Caco-2 (cell line): ENCODE measurements at regions not wholly inside any gene's neighbourhood (a gene's known extent, or its start where the extent isn't known, plus 50 kb on each side); places are given as distances from the start of the nearest gene placed in this dataset.

Source experiments
- BruUV-seq: library from RNA; stranded (reverse); fragments of 400-500 nt; replicated peaks from 2 replicates; lab custom pipeline; 2021; lab: Mats Ljungman, UMichigan
- CTCF ChIA-PET: fragments of 300-600 bp; sonication (Branson Sonifier 250); formaldehyde crosslinking; loops from one replicate; lab custom pipeline; 2022; ENCODE audit warnings: antibody characterized with exemption; lab: Charles Lee
- POLR2A ChIA-PET: fragments of 300-600 bp; sonication (Branson Sonifier 250); formaldehyde crosslinking; loops from one replicate; lab custom pipeline; 2022; ENCODE audit warnings: antibody characterized with exemption; lab: Charles Lee
- DNase-seq, 2 experiments: peaks; one replicate each; pipeline versions ENCODE4 v3.0.0 to v3.0.0-alpha.2; 2020 to 2022
- H3K27me3 ChIP-seq: replicated peaks from 2 replicates; pipeline ENCODE4 v1.6.0; 2011; ENCODE audit warnings: low read length; ENCODE audit not compliant: control insufficient read depth, insufficient read depth
- H3K36me3 ChIP-seq: 2 replicates; pipeline ENCODE4 v1.5.1; 2011; ENCODE audit warnings: low read length; ENCODE audit not compliant: control insufficient read depth, insufficient read depth
- H3K4me1 ChIP-seq: fragments of 250-450 bp; sonication (Bioruptor Pico); 2 replicates; pipeline ENCODE4 v1.5.1; 2020; ENCODE audit warnings: mild to moderate bottlenecking
- H3K4me3 ChIP-seq: 2 replicates; pipeline ENCODE4 v1.5.1; 2011; ENCODE audit warnings: low read depth, mild to moderate bottlenecking, control low read depth, low read length
- H3K9me3 ChIP-seq: fragments of 250-450 bp; sonication (Bioruptor Pico); 2 replicates; pipeline ENCODE4 v1.5.1; 2020; ENCODE audit warnings: mild to moderate bottlenecking, moderate library complexity
- H3K27ac Mint-ChIP-seq: one replicate; pipeline ENCODE4 v1.8.0; 2022; ENCODE audit warnings: mixed read lengths; ENCODE audit not compliant: unreplicated experiment
- H3K27me3 Mint-ChIP-seq: one replicate; pipeline ENCODE4 v1.8.0; 2022; ENCODE audit warnings: mixed read lengths; ENCODE audit not compliant: insufficient read depth, unreplicated experiment
- H3K36me3 Mint-ChIP-seq: one replicate; pipeline ENCODE4 v1.8.0; 2022; ENCODE audit warnings: mild to moderate bottlenecking, mixed read lengths; ENCODE audit not compliant: insufficient read depth, unreplicated experiment
- H3K4me1 Mint-ChIP-seq: one replicate; pipeline ENCODE4 v1.8.0; 2022; ENCODE audit warnings: low read depth, mixed read lengths; ENCODE audit not compliant: unreplicated experiment
- H3K4me3 Mint-ChIP-seq: one replicate; pipeline ENCODE4 v1.8.0; 2022; ENCODE audit warnings: mild to moderate bottlenecking, moderate library complexity, mixed read lengths; ENCODE audit not compliant: unreplicated experiment
- H3K9me3 Mint-ChIP-seq: one replicate; pipeline ENCODE4 v1.8.0; 2022; ENCODE audit warnings: mixed read lengths; ENCODE audit not compliant: unreplicated experiment
- CTCF ChIP-seq, 2 experiments: fragments of 200-600 bp in 1 of 2; IDR thresholded peaks; 1 replicate in 1 of 2; 2 replicates in 1 of 2; pipeline versions ENCODE4 v1.5.1 to v1.8.0; 2011 to 2022; ENCODE audit warnings: antibody characterized with exemption in 1 of 2, control low read depth in 1 of 2, inconsistent platforms in 1 of 2, low read depth in 1 of 2, low read length in 1 of 2, mild to moderate bottlenecking in 1 of 2, moderate library complexity in 1 of 2; ENCODE audit not compliant: insufficient read depth in 1 of 2, severe bottlenecking in 1 of 2, unreplicated experiment in 1 of 2
- intact Hi-C: fragments of 100-400 bp; cut with micrococcal nuclease; formaldehyde crosslinking; loops from one replicate; pipeline ENCODE4 v1.10.0; 2022; ENCODE audit not compliant: unreplicated experiment

DNA sequence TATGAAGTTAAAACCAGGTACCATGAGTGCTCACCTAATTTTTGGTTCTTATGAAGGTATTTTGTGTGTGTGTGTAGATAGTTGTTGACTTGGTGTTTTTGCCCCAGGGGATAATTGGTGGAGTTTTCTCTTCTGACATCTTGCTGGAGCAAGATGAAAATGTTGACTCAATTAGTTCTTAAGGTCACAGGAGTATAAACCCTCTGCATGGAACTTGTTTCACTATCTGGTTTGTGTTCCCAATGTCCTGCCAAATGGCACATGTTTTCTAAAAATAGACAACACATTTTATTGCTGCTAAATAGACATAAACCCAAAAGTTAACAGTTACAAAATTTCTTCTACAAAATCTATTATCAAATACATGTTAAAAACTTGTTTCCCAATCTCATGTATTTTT, 180.9 kb downstream of the FAM170A start:
- peaks cover 20% of the 10 kb centered on the region for H3K9me3 Mint-ChIP-seq
- H3K4me1 ChIP-seq = no peaks in the 10 kb centered on the region
- no TSS peak for BruUV-seq
- H3K4me3 ChIP-seq = no peak overlapping the region
- H3K4me1 Mint-ChIP-seq = no peaks in the 10 kb centered on the region
- no peaks in the 10 kb centered on the region for H3K9me3 ChIP-seq
- H3K36me3 Mint-ChIP-seq = no peaks in the 10 kb centered on the region
- intact Hi-C loops = no loop called here
- no peaks in the 10 kb centered on the region for H3K27me3 ChIP-seq
- H3K4me3 Mint-ChIP-seq = no peak overlapping the region
- DNase-seq = no peak
- ChIA-PET CTCF (no interaction called here), POLR2A (no interaction called here)
- H3K36me3 ChIP-seq = no peaks in the 10 kb centered on the region
- no peak overlapping the region for H3K27ac Mint-ChIP-seq
- H3K27me3 Mint-ChIP-seq = no peaks in the 10 kb centered on the region
- no peak for TF ChIP-seq CTCF (IDR thresholded peaks at IDR 0.05; ENCODE audit: insufficient read depth in 1 of 2, low read depth in 1 of 2, low read length in 1 of 2, severe bottlenecking in 1 of 2, unreplicated experiment in 1 of 2)

DNA sequence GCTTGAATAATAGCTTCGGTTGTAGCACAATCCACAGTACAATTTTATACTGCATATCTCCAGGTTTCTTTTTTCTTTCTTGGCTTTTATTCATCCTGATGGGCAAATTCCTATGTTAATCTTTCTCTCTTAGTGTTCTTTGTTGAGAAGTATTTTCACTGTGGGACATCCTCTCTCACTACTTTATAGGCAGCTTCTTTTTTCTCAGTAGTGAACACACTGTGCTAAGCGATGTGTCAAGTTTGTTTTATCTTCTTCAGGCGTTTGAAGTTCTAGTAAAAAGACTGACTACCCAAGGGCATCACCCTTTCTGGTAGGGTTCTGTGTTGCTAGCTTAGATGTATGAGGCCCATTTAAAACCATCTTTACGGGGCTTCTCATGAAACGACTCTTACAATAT, 182.1 kb downstream of the FAM170A start:
- ChIA-PET POLR2A (no interaction called here), CTCF (no interaction called here)
- Histone ChIP-seq H3K36me3 (no peaks in the 10 kb centered on the region), H3K4me3 (no peak overlapping the region), H3K27me3 (no peaks in the 10 kb centered on the region), H3K4me1 (no peaks in the 10 kb centered on the region), H3K9me3 (no peaks in the 10 kb centered on the region)
- H3K27me3 Mint-ChIP-seq = no peaks in the 10 kb centered on the region
- no peaks in the 10 kb centered on the region for H3K36me3 Mint-ChIP-seq
- BruUV-seq = no TSS peak
- H3K4me1 Mint-ChIP-seq = no peaks in the 10 kb centered on the region
- H3K27ac Mint-ChIP-seq = no peak overlapping the region
- H3K9me3 Mint-ChIP-seq = peaks cover 10% of the 10 kb centered on the region
- no peak for TF ChIP-seq CTCF (IDR thresholded peaks at IDR 0.05; ENCODE audit: insufficient read depth in 1 of 2, low read depth in 1 of 2, low read length in 1 of 2, severe bottlenecking in 1 of 2, unreplicated experiment in 1 of 2)
- H3K4me3 Mint-ChIP-seq = no peak overlapping the region
- no peak for DNase-seq
- intact Hi-C loops = no loop called here

GRCh38 chr5:119814655-119815054, 185.3 kb downstream of the FAM170A start:
- H3K27me3 Mint-ChIP-seq = no peaks in the 10 kb centered on the region
- H3K4me1 Mint-ChIP-seq = no peaks in the 10 kb centered on the region
- ChIA-PET POLR2A (no interaction called here), CTCF (no interaction called here)
- intact Hi-C loops = no loop called here
- H3K9me3 Mint-ChIP-seq = no peaks in the 10 kb centered on the region
- DNase-seq = no peak
- BruUV-seq = no TSS peak
- H3K36me3 Mint-ChIP-seq = no peaks in the 10 kb centered on the region
- Histone ChIP-seq H3K9me3 (no peaks in the 10 kb centered on the region), H3K27me3 (no peaks in the 10 kb centered on the region), H3K36me3 (no peaks in the 10 kb centered on the region), H3K4me1 (no peaks in the 10 kb centered on the region), H3K4me3 (no peak overlapping the region)
- TF ChIP-seq CTCF (IDR thresholded peaks at IDR 0.05; ENCODE audit: insufficient read depth in 1 of 2, low read depth in 1 of 2, low read length in 1 of 2, severe bottlenecking in 1 of 2, unreplicated experiment in 1 of 2) = no peak
- H3K4me3 Mint-ChIP-seq = no peak overlapping the region
- no peak overlapping the region for H3K27ac Mint-ChIP-seq
